NOMO-1 (cell line): ENCODE measurements at regions not wholly inside any gene's neighbourhood (a gene's known extent, or its start where the extent isn't known, plus 50 kb on each side); places are given as distances from the start of the nearest gene placed in this dataset.

Source experiments
- DNase-seq, 2 experiments: peaks; one replicate each; lab custom pipeline; 2025; ENCODE audit not compliant: unreplicated experiment in 2 of 2; lab: John Stamatoyannopoulos, UW

- no peak for DNase-seq
Measured at GRCh38 chr6:15076565-15076964, 169.3 kb upstream of the JARID2 start.

GRCh38 chr6:15077006-15077405 lies 168.9 kb upstream of the JARID2 start:
- DNase-seq: no peak

- DNase-seq: no peak
Measured at GRCh38 chr6:15077961-15078360, 167.9 kb upstream of the JARID2 start.

GRCh38 chr6:15079288-15079817 lies 166.5 kb upstream of the JARID2 start:
- no peak for DNase-seq

GRCh38 chr6:15080895-15081294 lies 165.0 kb upstream of the JARID2 start:
- DNase-seq: no peak

- no peak for DNase-seq
Measured at GRCh38 chr6:15081447-15081846, 164.4 kb upstream of the JARID2 start.

- no peak for DNase-seq
Measured at GRCh38 chr6:15082708-15083107, 163.2 kb upstream of the JARID2 start.

GRCh38 chr6:15086348-15087158 lies 159.3 kb upstream of the JARID2 start:
- peak; percentile 16 to 50 for DNase-seq

GRCh38 chr6:15087186-15087589 lies 158.7 kb upstream of the JARID2 start:
- no peak for DNase-seq

- DNase-seq: no peak
Measured at GRCh38 chr6:15088904-15089568, 156.8 kb upstream of the JARID2 start.

GRCh38 chr6:15089569-15090144 lies 156.2 kb upstream of the JARID2 start:
- peak; percentile 31 to 35 for DNase-seq

GRCh38 chr6:15090145-15090579 lies 155.7 kb upstream of the JARID2 start:
- peak; percentile 24 to 30 for DNase-seq

GRCh38 chr6:15090745-15091384 lies 155.0 kb upstream of the JARID2 start:
- no peak for DNase-seq

- DNase-seq: no peak
Measured at GRCh38 chr6:15096894-15097837, 148.7 kb upstream of the JARID2 start.

- no peak for DNase-seq
Measured at GRCh38 chr6:15101130-15101529, 144.7 kb upstream of the JARID2 start.

GRCh38 chr6:15102241-15102640 lies 143.6 kb upstream of the JARID2 start:
- DNase-seq: no peak

GRCh38 chr6:15106958-15107643 lies 138.8 kb upstream of the JARID2 start:
- no peak for DNase-seq

- no peak for DNase-seq
Measured at GRCh38 chr6:15107644-15108382, 138.1 kb upstream of the JARID2 start.

- no peak for DNase-seq
Measured at GRCh38 chr6:15108383-15108715, 137.5 kb upstream of the JARID2 start.
